VCaP (cell line): ENCODE measurements at regions not wholly inside any gene's neighbourhood (a gene's known extent, or its start where the extent isn't known, plus 50 kb on each side); places are given as distances from the start of the nearest gene placed in this dataset.

ENCODE experiments used
- H3K27ac ChIP-seq: fragments of 450-650 bp; 2 replicates; pipeline ENCODE4 v1.5.1; 2017
- TF ChIP-seq, protein P1 (sequence below): fragments of 450-650 bp; conservative IDR thresholded peaks from 2 replicates; pipeline ENCODE4 v1.5.1; 2017; ENCODE audit warnings: mild to moderate bottlenecking, moderate library complexity

DNA sequence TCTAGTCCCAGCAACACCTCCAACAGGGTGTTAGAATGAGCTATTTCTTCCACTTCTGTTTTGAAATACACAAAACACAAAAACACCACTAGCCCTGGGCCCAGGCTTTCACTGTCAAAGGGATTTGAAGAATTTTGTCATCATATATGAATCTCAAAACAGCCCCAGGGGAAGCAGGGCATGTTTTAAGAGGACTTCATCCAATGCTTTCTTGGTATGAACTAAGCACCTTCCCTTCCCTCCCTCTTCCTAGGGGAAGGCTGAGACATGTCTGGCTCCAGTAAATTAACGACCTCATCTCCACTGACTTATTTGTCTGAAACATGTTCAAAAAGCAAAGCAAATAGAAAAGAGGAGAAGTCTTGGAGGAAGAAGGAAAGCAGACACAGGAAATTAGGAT, 75.7 kb upstream of the INCENP start:
- TF ChIP-seq, protein P1, sequence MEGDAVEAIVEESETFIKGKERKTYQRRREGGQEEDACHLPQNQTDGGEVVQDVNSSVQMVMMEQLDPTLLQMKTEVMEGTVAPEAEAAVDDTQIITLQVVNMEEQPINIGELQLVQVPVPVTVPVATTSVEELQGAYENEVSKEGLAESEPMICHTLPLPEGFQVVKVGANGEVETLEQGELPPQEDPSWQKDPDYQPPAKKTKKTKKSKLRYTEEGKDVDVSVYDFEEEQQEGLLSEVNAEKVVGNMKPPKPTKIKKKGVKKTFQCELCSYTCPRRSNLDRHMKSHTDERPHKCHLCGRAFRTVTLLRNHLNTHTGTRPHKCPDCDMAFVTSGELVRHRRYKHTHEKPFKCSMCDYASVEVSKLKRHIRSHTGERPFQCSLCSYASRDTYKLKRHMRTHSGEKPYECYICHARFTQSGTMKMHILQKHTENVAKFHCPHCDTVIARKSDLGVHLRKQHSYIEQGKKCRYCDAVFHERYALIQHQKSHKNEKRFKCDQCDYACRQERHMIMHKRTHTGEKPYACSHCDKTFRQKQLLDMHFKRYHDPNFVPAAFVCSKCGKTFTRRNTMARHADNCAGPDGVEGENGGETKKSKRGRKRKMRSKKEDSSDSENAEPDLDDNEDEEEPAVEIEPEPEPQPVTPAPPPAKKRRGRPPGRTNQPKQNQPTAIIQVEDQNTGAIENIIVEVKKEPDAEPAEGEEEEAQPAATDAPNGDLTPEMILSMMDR: no peak
- no peak overlapping the region for H3K27ac ChIP-seq

DNA sequence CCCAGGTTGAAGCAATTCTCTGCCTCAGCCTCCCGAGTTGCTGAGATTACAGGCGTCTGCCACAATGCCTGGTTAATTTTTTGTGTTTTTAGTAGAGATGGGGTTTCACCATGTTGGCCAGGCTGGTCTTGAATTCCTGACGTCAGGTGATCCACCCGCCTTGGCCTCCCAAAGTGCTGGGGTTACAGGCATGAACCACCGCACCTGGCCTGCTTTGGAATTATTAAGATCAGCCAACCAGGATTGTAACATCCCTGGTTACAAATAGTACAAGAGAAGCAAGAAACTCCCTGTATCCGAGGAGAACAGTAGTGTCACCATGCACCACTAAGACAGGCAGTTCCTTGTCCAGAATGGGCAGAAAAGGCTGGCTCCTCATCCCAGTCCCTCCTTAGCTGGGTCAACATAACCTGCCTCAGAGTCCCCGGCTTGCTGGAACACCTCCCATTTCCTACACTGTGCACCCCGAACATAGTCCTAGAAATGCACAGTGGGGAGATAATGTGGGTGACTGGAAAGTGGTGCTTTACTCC, 77.2 kb upstream of the INCENP start:
- peak overlapping the region; percentile 44 for H3K27ac ChIP-seq
- TF ChIP-seq, protein P1: no peak

- H3K27ac ChIP-seq: no peak overlapping the region
- TF ChIP-seq, protein P1: no peak
Observed at GRCh38 chr11:62044639-62045121, 77.2 kb upstream of the FTH1 start.

GRCh38 chr11:62035293-62035692, 67.9 kb upstream of the FTH1 start:
- H3K27ac ChIP-seq: no peak overlapping the region
- TF ChIP-seq, protein P1: no peak

DNA sequence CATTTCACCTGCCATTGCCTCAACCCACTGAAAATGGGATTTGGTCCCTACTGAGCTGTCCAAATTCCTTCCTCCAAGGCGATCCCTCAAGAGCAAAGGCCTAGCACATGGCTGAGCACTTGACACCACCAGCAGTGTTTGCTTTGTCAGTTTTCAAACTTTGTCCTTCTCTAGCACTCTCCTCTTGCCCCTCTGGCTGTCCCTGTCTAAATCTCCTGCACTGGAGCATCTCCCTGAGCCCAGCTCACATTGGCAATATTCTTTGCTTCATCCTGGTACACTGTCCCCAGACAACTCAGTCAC, 66.6 kb upstream of the FTH1 start:
- H3K27ac ChIP-seq: no peak overlapping the region
- TF ChIP-seq, protein P1: no peak

DNA sequence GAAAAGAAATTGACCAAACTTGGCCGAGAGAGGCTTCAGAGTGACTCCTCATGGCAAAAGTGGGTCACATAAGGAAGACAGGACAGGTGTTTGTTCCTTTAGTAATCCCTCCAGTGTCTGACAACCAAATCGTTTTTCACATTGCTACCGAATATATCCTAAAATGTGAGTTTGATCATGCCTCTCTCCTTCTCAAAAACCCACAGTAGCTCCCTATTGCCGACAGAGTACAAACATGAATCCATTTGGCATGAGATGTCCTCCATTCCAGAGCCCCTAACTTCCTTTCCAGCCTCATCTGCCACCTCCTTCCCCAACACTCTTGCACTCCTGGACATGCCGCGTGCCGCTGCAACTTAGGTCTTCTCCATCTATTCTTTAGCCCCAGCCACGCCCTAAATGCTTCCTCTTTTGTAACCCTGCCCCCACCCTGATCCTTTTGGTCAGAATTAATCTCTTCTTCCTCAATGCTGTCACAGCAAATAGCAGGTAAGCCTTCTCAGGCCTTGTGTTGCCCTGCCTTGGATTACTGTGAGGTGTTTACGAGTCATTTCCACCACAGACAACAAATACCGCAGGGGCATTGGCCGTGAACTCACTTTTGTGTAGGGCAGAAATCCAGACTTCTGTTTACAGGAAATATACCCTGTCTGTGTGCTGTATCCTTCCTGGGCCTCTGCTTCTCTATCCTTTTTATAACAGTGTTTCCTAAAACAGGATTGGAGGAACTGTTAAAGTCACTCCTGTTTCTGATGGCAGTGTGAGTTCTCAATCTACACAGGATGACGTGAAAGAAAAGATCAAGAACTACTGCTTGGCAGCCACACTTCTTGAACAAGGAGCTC, 66.0 kb upstream of the FTH1 start:
- TF ChIP-seq, protein P1: no peak
- no peak overlapping the region for H3K27ac ChIP-seq

DNA sequence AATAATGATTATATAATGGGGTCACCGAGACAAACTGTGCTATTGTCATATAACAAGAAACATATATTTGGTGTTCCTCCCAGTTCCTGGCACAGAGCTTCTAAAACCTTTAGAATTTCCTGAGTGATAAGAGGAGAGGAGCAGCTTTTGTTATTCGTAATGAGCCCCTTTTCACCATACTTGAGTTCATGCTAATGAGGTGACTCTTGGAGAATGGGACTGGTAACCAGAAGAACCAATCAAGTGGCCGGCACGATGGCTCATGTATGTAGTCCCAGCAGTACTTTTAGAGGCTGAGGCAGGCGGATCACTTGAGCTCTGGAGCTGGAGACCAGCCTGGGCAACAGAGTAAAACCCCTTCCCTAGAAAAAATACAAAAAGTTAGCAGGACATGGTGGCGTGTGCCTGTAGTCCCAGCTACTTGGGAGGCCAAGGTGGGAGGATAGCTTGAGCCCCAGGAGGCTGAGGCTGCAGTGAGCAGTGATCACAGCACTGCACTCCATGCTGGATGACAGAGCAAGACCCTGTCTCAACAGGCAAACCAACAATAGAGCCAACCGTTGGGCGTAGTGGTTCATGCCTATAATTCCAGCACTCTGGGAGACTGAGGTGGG, 62.7 kb upstream of the FTH1 start:
- no peak overlapping the region for H3K27ac ChIP-seq
- TF ChIP-seq, protein P1: no peak
